SK-N-MC (cell line): ENCODE measurements at regions not wholly inside any gene's neighbourhood (a gene's known extent, or its start where the extent isn't known, plus 50 kb on each side); places are given as distances from the start of the nearest gene placed in this dataset.

Source experiments
- DNase-seq: peaks from one replicate; pipeline ENCODE4 v3.0.0-alpha.2; 2011; ENCODE audit warnings: low read depth, low spot score
- H3K27ac ChIP-seq: fragments of 200-600 bp; sonication (generic); 2 replicates; pipeline ENCODE4 v1.5.1; 2016; ENCODE audit warnings: mixed run types
- H3K36me3 ChIP-seq: fragments of 200-600 bp; sonication (generic); 2 replicates; pipeline ENCODE4 v1.6.1; 2017; ENCODE audit warnings: antibody characterized with exemption, low read length, mixed read lengths; ENCODE audit not compliant: insufficient read depth
- H3K4me3 ChIP-seq: fragments of 200-600 bp; sonication (generic); 2 replicates; pipeline ENCODE4 v1.5.1; 2016
- H3K9ac ChIP-seq: fragments of 200-600 bp; sonication (generic); 2 replicates; pipeline ENCODE4 v1.8.0; 2017; ENCODE audit warnings: mixed run types, mixed read lengths; ENCODE audit not compliant: insufficient read length
- H3K9me3 ChIP-seq: fragments of 200-600 bp; sonication (generic); 2 replicates; pipeline ENCODE4 v1.6.1; 2017; ENCODE audit warnings: low read depth, mild to moderate bottlenecking, antibody characterized with exemption, low read length, moderate library complexity, mixed read lengths
- EZH2 ChIP-seq: fragments of 200-600 bp; sonication (generic); IDR thresholded peaks from one replicate; pipeline ENCODE4 v1.6.1; 2017; ENCODE audit warnings: antibody characterized with exemption
- FOXP2 ChIP-seq: optimal IDR thresholded peaks from 2 replicates; pipeline ENCODE3; 2011; ENCODE audit warnings: mild to moderate bottlenecking, moderate library complexity; ENCODE audit not compliant: insufficient read depth; ENCODE audit errors: extremely low read length, control extremely low read depth
- POLR2AphosphoS5 ChIP-seq: IDR thresholded peaks from 2 replicates; pipeline ENCODE4 v1.6.1; 2012; ENCODE audit warnings: mild to moderate bottlenecking, low read depth, low read length, borderline replicate concordance

DNA sequence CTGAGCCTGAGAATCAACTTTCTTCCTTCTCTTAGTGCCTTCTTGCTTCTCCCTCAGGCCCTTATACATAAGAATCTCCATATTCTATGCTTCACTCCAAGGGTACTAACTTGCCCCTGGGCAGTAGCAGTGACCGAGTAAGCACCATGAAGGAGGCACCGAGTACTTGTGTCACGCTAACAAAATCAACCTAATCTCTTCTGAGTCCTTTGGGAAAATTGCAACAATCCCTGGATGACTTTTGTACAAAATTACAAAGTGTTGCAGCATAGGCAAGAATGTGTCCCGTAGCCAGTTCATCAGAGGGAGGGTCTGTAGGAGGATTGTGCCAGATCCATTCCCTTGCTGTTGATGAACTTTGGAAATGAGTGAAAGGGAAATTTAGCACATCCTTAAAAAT lies 80.4 kb upstream of the EEPD1 start:
- Histone ChIP-seq H3K27ac (no peak overlapping the region), H3K36me3 (no peaks in the 10 kb centered on the region), H3K9me3 (no peaks in the 10 kb centered on the region), H3K9ac (no peak overlapping the region), H3K4me3 (no peak overlapping the region)
- DNase-seq: no peak
- TF ChIP-seq POLR2AphosphoS5 (no peak), FOXP2 (no peak), EZH2 (no peak)

DNA sequence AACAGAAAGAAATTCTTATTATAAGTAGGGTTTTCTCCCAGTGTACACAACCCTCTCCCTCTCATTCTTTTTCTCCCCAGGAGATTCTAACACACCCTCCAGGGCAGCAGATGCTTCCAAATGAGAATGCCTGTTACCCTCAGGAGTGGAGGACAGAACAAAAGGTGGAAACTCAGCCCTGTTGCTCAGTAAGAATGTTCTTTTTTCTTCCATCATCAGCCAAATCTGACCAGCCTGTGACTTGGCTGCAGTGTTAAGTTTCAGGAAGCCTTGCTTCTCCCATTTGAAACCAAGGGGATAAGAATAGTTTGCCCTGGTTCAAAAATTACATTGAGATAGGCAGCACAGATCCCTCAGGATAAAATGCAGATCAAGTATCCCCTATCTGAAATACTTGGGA lies 77.5 kb upstream of the EEPD1 start:
- H3K4me3 ChIP-seq: no peak overlapping the region
- no peaks in the 10 kb centered on the region for H3K36me3 ChIP-seq
- TF ChIP-seq EZH2: no peak
- TF ChIP-seq FOXP2: no peak
- TF ChIP-seq POLR2AphosphoS5: no peak
- DNase-seq: no peak
- no peak overlapping the region for H3K9ac ChIP-seq
- H3K27ac ChIP-seq: no peak overlapping the region
- no peaks in the 10 kb centered on the region for H3K9me3 ChIP-seq

DNA sequence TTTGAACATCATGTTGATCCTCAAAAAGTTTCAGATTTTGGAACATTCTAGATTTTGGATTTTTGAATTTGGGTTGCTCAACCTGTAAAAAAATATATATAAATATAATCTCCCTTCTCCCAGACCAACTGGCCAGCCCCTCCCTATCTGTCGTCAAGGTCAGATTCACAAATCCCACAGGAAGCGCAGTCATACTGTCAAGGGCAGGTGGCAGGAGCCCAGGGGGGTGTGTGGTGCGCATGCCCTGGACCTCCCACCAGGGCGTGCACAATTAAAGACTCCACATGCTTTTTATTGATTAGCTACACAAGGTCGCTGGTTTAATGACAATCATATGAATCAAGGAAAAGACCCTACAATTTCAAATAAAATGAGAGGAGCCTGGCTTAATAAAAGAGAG lies 77.0 kb upstream of the EEPD1 start:
- DNase-seq: no peak
- Histone ChIP-seq H3K9ac (no peak overlapping the region), H3K4me3 (no peak overlapping the region), H3K27ac (no peak overlapping the region), H3K9me3 (no peaks in the 10 kb centered on the region), H3K36me3 (no peaks in the 10 kb centered on the region)
- TF ChIP-seq EZH2 (no peak), POLR2AphosphoS5 (no peak), FOXP2 (no peak)

DNA sequence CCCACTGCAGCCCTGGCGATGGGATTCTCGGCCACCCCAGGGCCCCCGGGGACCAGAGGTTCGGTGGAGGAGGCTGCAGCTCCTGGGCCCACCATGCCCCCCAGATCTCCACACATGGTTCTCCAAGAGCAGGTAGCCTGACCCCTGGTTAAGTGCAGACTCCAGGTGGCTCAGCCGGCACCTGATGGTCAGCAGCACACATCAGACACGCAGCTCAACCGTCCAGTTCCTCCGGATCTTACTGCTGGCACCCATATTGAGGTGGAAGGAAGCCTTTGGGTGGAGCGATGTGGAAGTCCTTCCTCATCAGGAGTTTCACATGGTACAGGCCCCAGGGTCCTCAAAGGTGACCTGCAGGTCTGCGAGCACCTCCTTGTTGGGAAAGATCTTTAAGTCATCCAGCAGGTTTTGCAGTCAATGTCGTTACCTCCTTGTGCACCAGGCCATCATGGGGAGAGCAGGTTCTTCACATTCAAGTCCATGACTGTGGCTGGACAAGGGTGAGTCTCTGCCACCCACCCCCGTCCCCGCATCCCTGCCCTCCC lies 74.2 kb upstream of the EEPD1 start:
- Histone ChIP-seq H3K27ac (no peak overlapping the region), H3K9ac (no peak overlapping the region), H3K4me3 (no peak overlapping the region), H3K9me3 (no peaks in the 10 kb centered on the region), H3K36me3 (no peaks in the 10 kb centered on the region)
- no peak for DNase-seq
- no peak for TF ChIP-seq EZH2
- no peak for TF ChIP-seq FOXP2
- no peak for TF ChIP-seq POLR2AphosphoS5

DNA sequence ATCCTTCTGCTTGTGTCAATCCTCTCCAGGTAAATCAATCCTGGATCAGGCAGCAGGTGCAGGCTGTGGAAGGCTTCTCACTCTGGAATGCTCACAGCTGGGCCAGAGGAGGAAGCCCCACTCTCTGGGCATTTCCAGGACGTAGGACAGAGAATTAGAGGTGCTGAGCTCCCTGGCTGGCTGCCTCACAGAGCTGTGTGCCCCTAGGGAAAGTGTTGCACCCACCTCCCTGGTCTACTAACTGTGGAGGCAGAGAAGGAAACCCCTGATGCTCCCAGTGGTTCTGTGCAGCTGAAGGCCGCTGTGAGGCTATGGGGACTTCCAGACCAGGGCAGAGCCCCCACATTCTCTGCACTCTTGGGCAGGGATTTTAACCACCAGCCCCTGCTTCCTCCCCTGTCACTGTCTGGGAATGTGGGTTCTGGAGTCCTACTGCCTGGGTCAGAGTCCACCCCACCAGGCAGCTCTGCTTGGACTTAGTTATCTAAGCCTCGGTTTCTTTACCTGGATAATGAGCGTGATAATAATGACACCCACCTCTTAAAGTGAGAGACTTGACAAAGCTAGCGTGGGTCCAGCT lies 73.5 kb upstream of the EEPD1 start:
- TF ChIP-seq EZH2 (no peak), POLR2AphosphoS5 (no peak), FOXP2 (no peak)
- no peak overlapping the region for H3K4me3 ChIP-seq
- H3K9ac ChIP-seq: no peak overlapping the region

DNA sequence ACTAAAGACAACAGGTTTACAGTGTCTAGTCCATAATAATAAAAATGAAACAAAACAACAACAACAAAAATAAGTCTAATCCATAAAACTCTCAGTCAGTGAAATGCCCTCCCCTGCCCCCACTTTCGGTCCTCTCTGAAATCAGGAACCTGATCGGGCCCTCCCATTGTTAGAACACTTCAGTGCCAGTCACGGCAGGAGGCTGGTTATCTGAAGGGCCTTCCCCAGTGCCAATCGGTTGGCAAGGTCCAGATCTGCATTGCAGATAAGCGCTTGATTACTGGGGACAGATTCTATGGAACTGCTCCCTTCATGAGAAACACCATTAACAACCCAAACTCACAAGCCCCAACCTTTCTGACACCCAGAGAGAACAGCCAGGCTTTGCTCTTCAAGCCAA lies 72.2 kb upstream of the EEPD1 start:
- no peak overlapping the region for H3K9ac ChIP-seq
- H3K4me3 ChIP-seq: no peak overlapping the region
- H3K27ac ChIP-seq: no peak overlapping the region
- no peak for DNase-seq
- H3K9me3 ChIP-seq: no peaks in the 10 kb centered on the region
- no peaks in the 10 kb centered on the region for H3K36me3 ChIP-seq
- no peak for TF ChIP-seq POLR2AphosphoS5
- TF ChIP-seq EZH2: no peak
- TF ChIP-seq FOXP2: no peak

More for the DNA sequence above, 73.5 kb upstream of the EEPD1 start:
- Histone ChIP-seq H3K36me3 (no peaks in the 10 kb centered on the region), H3K27ac (no peak overlapping the region), H3K9me3 (no peaks in the 10 kb centered on the region)
- DNase-seq: no peak

DNA sequence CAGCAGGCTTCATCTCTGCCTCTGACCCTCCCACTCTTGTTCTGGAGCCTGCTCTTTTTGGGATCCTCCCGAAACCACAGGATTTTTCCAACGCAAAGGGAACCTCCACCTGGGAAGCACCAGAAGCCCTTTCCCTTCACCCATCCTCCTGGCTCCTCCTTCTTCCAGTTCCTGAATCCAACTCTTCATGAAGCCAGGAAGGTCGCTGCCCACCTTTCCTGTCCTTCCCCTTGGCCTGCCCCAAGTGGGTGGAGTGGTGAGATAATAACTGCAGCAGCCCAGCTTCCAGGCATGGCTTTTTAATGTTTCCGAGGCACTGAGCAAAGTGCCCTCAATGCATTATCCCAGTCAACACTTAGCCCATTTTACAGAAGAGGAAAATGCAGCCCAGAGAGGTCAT lies 70.8 kb upstream of the EEPD1 start:
- H3K9me3 ChIP-seq: no peaks in the 10 kb centered on the region
- H3K36me3 ChIP-seq: no peaks in the 10 kb centered on the region
- DNase-seq: no peak
- no peak overlapping the region for H3K27ac ChIP-seq
- TF ChIP-seq FOXP2 (no peak), EZH2 (no peak), POLR2AphosphoS5 (no peak)
- no peak overlapping the region for H3K9ac ChIP-seq
- no peak overlapping the region for H3K4me3 ChIP-seq

DNA sequence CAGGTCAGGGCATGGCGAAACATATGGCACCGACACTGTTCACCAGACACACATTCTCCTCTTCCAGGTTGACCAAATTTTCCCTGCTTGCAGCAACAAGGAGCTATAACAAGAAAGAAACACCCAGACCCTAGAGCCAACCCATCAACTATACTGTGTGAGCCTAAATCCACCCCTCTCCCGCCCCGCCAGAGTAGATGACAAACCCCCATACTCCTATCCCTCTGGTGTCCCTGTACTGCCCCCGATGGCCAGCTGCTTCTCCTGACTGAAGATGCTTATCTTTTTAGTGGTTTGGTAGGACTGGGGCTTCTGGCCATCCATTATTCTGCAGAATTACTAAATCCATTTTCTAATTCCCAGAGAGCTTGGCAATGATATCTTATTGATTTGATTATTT lies 70.1 kb upstream of the EEPD1 start:
- TF ChIP-seq POLR2AphosphoS5: no peak
- no peak for TF ChIP-seq EZH2
- TF ChIP-seq FOXP2: no peak
- Histone ChIP-seq H3K9me3 (no peaks in the 10 kb centered on the region), H3K27ac (no peak overlapping the region), H3K36me3 (no peaks in the 10 kb centered on the region), H3K4me3 (no peak overlapping the region), H3K9ac (no peak overlapping the region)
- no peak for DNase-seq

DNA sequence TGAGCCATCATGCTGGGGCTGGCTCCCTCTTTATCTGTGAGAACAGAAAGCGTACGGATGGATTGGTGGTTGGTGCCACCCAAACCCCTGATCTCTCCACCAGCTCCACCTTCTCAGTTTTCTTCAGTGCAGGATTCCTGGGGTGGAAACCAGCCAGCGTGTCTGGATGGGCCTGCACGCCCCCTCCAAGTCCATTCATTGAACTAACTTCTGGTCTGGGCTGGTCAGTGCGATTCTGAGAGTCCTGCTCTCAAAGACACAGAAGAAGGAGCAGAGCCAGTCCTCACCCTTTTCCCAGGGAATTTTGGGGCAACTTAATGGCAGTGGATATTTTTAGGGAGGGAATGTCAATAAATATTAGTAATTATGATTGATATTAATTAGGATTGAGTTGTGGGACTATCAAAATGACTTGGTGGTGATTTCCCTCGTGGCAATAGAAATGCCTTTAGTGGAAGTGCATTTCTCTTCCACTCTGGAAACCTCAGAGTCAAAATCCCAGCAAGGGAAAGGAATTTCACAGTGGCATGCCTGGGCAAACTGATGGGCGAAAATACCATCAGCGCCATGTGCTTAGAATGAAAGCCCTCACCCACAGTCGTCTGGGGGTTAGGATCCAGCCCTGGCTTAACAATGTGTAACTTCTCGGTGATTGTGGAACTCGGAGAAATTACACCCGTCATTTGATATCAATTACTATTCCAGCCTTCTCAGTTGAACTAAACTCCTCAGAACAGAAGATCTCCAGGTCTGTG lies 69.3 kb upstream of the EEPD1 start:
- H3K9me3 ChIP-seq: no peaks in the 10 kb centered on the region
- TF ChIP-seq EZH2 (no peak), FOXP2 (no peak), POLR2AphosphoS5 (no peak)
- no peaks in the 10 kb centered on the region for H3K36me3 ChIP-seq
- H3K27ac ChIP-seq: no peak overlapping the region
- no peak overlapping the region for H3K9ac ChIP-seq
- DNase-seq: no peak
- H3K4me3 ChIP-seq: no peak overlapping the region
